ENCODE measurements at regions not wholly inside any gene's neighbourhood (a gene's known extent, or its start where the extent isn't known, plus 50 kb on each side); places are given as distances from the start of the nearest gene placed in this dataset.

DNA sequence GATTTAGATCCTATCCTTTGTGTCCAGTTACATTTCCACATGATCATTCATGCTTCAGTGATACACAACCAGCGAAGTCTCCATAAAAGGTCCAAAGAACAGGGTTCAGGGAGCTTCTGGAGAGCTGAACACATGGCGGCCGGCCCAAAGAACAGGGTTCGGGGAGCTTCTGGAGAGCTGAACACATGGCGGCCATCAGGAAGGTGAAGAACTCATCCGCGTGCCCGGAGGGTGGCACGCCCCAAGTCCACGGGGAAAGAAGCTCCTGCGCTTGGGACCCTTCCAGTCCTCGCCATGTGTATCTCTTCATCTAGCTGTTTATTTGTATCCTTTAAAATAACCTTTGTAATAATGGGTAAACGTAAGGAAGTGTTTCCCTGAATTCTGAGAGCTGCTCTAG is 91.9 kb upstream of the FLRT2 start:
- TF ChIP-seq, protein P1, sequence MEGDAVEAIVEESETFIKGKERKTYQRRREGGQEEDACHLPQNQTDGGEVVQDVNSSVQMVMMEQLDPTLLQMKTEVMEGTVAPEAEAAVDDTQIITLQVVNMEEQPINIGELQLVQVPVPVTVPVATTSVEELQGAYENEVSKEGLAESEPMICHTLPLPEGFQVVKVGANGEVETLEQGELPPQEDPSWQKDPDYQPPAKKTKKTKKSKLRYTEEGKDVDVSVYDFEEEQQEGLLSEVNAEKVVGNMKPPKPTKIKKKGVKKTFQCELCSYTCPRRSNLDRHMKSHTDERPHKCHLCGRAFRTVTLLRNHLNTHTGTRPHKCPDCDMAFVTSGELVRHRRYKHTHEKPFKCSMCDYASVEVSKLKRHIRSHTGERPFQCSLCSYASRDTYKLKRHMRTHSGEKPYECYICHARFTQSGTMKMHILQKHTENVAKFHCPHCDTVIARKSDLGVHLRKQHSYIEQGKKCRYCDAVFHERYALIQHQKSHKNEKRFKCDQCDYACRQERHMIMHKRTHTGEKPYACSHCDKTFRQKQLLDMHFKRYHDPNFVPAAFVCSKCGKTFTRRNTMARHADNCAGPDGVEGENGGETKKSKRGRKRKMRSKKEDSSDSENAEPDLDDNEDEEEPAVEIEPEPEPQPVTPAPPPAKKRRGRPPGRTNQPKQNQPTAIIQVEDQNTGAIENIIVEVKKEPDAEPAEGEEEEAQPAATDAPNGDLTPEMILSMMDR (IDR thresholded peaks at IDR 0.05): no peak
- no peak for TF ChIP-seq POLR2A (IDR thresholded peaks at IDR 0.05)
